ENCODE measurements at regions not wholly inside any gene's neighbourhood (a gene's known extent, or its start where the extent isn't known, plus 50 kb on each side); places are given as distances from the start of the nearest gene placed in this dataset.

DNA sequence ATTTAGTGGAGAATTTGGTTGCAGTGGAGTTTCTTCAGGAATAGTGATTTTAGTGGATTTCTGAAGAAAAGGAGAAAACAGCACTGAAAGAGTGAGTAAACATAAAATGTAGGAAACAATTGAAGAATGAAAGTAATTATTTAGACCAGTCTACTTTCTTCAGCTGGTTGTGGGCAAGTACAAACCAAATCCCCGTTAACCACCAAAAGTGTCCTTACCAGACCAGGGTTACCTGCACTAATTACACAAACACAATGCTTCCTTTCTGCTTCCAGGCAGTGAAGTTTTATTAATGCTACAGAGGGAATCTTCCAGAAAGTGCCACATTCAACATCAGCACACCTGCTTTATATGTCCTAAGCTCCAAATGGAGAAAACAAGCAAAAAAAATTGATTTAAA lies 248.0 kb upstream of the TBC1D5 start:
- no peak for DNase-seq (ENCODE audit: low spot score)
- in situ Hi-C loops (cut with MboI; ENCODE audit: low pct_unique_long_range_greater_than_20kb, low sequenced_read_pairs, unreplicated experiment), result no loop called here
- TF ChIP-seq, protein P1, sequence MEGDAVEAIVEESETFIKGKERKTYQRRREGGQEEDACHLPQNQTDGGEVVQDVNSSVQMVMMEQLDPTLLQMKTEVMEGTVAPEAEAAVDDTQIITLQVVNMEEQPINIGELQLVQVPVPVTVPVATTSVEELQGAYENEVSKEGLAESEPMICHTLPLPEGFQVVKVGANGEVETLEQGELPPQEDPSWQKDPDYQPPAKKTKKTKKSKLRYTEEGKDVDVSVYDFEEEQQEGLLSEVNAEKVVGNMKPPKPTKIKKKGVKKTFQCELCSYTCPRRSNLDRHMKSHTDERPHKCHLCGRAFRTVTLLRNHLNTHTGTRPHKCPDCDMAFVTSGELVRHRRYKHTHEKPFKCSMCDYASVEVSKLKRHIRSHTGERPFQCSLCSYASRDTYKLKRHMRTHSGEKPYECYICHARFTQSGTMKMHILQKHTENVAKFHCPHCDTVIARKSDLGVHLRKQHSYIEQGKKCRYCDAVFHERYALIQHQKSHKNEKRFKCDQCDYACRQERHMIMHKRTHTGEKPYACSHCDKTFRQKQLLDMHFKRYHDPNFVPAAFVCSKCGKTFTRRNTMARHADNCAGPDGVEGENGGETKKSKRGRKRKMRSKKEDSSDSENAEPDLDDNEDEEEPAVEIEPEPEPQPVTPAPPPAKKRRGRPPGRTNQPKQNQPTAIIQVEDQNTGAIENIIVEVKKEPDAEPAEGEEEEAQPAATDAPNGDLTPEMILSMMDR (IDR thresholded peaks at IDR 0.05; ENCODE audit: extremely low read depth, insufficient read depth, missing control alignments), result no peak

DNA sequence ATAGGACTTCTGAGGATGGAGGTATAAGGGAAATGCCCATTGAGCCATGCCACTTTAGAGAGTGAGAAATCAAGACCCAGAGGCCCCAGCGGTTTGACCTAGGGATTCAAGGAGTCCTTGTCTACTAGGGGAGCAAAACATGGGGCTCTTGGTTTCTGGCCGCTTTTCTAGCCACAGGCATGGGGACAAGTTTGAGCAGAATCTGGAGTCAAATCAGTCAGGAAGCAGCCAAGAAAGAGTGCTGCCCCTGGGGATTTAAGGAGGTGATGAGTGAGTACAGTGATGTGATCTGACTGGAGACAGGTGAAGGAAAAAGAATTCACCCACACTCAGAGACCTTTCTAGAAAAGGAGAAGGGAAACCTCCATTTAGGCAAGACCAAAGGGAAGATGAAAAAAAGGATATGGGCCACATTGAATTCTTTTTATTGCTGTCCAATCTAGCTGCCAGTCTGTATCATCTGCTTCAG lies 244.0 kb upstream of the TBC1D5 start:
- no peak for DNase-seq (ENCODE audit: low spot score)
- in situ Hi-C loops (cut with MboI; ENCODE audit: low pct_unique_long_range_greater_than_20kb, low sequenced_read_pairs, unreplicated experiment), result no loop called here
- TF ChIP-seq, protein P1 (IDR thresholded peaks at IDR 0.05; ENCODE audit: extremely low read depth, insufficient read depth, missing control alignments), result no peak

DNA sequence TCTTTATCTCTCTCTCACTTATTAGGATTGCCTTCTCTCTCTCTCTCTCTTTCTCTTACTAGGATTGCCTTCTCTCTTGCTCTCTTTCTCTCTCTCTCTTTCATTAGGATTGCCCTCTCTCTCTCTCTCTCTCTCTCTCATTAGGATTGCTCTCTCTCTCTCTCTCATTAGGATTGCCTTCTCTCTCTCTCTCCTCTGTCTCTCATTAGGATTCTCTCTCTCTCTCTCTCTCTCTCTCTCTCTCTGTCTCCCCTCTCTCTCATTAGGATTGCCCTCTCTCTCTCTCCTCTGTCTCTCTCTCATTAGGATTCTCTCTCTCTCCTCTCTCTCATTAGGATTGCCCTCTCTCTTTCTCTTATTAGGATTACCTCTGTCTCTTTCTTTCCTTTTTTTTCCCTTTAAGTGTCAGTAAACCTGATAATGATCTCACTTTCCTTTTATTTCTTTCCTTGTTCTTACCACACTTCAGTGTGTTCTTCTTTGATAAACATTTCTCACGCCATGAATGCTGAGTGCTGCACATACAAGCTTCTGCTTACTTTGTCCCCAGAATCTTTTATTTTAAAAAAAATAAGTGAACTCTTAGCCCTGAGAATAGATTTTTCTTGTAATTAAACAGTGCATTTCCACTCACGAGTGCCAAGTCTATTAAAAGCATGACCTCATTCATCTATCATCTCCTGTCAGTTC lies 243.4 kb upstream of the TBC1D5 start:
- TF ChIP-seq, protein P1 (IDR thresholded peaks at IDR 0.05; ENCODE audit: extremely low read depth, insufficient read depth, missing control alignments), result no peak
- in situ Hi-C loops (cut with MboI; ENCODE audit: low pct_unique_long_range_greater_than_20kb, low sequenced_read_pairs, unreplicated experiment), result no loop called here
- DNase-seq (ENCODE audit: low spot score), result no peak

DNA sequence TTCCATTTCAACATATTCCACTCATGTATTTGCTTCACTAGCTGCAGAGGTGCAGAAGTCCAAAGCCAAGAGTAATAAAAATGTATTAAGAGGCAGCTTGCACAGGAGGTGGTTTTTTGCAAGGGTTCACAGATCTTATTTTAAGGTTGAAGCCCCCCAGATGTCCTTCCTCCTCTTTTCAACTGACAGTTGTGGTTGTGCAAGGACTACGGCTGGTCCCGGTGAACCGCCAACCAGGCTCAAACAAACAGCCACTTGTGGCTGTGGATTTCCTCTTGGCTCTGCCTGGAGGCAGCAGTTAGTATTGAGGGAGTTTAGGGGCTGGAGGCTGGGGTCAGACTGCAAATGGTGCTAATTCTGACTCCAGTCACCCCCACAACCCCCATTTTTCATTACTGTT lies 240.7 kb upstream of the TBC1D5 start:
- in situ Hi-C loops (cut with MboI; ENCODE audit: low pct_unique_long_range_greater_than_20kb, low sequenced_read_pairs, unreplicated experiment), result no loop called here
- DNase-seq (ENCODE audit: low spot score), result no peak
- TF ChIP-seq, protein P1 (IDR thresholded peaks at IDR 0.05; ENCODE audit: extremely low read depth, insufficient read depth, missing control alignments), result no peak

DNA sequence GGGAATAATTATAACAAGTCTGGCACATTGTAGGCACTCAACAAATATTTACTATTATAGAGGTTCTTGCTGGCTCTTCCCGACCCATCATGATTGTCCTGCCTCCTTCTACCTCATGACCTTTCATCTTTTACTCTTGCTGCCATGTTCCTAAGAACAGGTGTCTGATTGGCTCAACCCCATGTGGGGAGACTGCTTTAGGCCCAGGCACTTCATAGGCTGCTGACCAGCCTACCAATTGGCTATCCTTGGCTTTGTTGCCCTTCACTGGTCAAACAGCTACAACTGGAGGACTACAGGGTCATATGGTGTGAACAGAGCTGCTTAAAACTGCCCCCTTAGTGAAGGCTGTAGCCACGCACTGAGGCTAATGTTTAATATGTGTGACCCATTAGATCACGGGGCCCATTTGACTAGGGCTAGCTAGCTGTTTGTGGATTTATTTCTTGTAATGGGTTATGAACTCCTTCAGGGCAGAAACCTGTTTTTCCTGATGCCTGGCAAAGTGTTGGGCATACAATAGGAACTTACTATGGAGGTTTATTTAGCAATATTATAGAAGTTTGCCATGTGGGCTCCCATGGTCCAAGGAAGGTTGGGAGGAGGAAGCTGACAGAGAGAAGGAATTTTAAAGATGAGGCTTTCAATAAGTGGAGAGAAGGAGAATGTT lies 239.9 kb upstream of the TBC1D5 start:
- TF ChIP-seq, protein P1 (IDR thresholded peaks at IDR 0.05; ENCODE audit: extremely low read depth, insufficient read depth, missing control alignments), result no peak
- DNase-seq (ENCODE audit: low spot score), result no peak
- in situ Hi-C loops (cut with MboI; ENCODE audit: low pct_unique_long_range_greater_than_20kb, low sequenced_read_pairs, unreplicated experiment), result no loop called here

DNA sequence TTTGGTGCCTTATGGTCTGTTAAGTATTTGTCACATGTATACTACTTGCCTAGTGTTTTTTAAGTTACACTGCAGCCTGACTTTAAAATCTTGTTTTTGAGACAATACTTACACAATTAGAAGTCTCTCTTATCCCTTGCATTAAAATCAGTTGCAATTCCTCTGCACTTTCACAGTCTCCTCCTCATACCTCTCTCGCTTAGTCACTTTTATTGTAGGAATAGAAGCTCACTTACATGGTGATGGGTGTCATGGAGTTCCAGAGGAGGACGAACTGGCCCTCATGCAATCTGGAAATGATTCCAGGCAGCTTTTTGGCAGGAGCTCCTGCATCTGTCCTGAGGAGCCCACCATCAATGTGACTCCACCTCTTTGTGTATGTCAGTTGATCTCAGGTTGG lies 238.4 kb upstream of the TBC1D5 start:
- DNase-seq (ENCODE audit: low spot score), result no peak
- in situ Hi-C loops (cut with MboI; ENCODE audit: low pct_unique_long_range_greater_than_20kb, low sequenced_read_pairs, unreplicated experiment), result no loop called here
- TF ChIP-seq, protein P1 (IDR thresholded peaks at IDR 0.05; ENCODE audit: extremely low read depth, insufficient read depth, missing control alignments), result no peak

All from GM13977 (cell line).